K562 (cell line): ENCODE measurements at regions not wholly inside any gene's neighbourhood (a gene's known extent, or its start where the extent isn't known, plus 50 kb on each side); places are given as distances from the start of the nearest gene placed in this dataset.

Source experiments
- ATAC-seq: fragments of 200-7000 bp; cut with Tn5 transposase; 3 replicates; pipeline ENCODE4 v1.9.1; 2020; ENCODE audit warnings: moderate library complexity
- BruUV-seq: library from RNA; stranded (reverse); fragments of 400-500 nt; replicated peaks from 2 replicates; lab custom pipeline; 2021; lab: Mats Ljungman, UMichigan
- CTCF ChIA-PET: fragments of 300-600 bp; formaldehyde crosslinking; extraction: SDS; loops from one replicate; lab custom pipeline; 2021; ENCODE audit warnings: low intra/inter-chr PET ratio; lab: Yijun Ruan, JAX
- POLR2A ChIA-PET: fragments of 300-600, 350-650 bp; sonication (Branson Sonifier 250); formaldehyde crosslinking; extraction: SDS; loops from one replicate; lab custom pipeline; 2021; ENCODE audit warnings: antibody characterized with exemption, inconsistent platforms; lab: Yijun Ruan, JAX
- DNase-seq, 4 experiments: peaks; one replicate each; pipeline versions ENCODE4 v3.0.0 to v3.0.0-alpha.2; 2011 to 2018; ENCODE audit warnings: low spot score in 3 of 4, mixed read lengths in 3 of 4; ENCODE audit errors: extremely low read depth in 1 of 4
- FAIRE-seq: peaks from 2 replicates; lab custom pipeline; 2011; peaks lifted over from hg19 to GRCh38; lab: Jason Lieb, UNC
- H2AFZ ChIP-seq: 2 replicates; pipeline ENCODE4 v1.6.0; 2011; ENCODE audit warnings: low read depth, low read length, control low read depth, inconsistent platforms
- H3K27ac ChIP-seq: fragments of 200-600 bp; 3 replicates; pipeline ENCODE4 v1.8.0; 2011; ENCODE audit warnings: low read depth, mild to moderate bottlenecking, control low read depth, inconsistent platforms, low read length, moderate library complexity, mixed read lengths; ENCODE audit errors: extremely low read depth
- H3K27me3 ChIP-seq, 2 experiments: fragments of 300-600 bp in 1 of 2; 2 replicates in 1 of 2; 3 replicates in 1 of 2; pipeline versions ENCODE4 v1.6.0 to v1.8.0; 2011; ENCODE audit warnings: inconsistent platforms in 2 of 2, low read length in 2 of 2, mild to moderate bottlenecking in 1 of 2, mixed read lengths in 1 of 2, moderate library complexity in 1 of 2; ENCODE audit not compliant: control insufficient read depth in 2 of 2, insufficient read depth in 2 of 2
- H3K36me3 ChIP-seq: fragments of 300-600 bp; 3 replicates; pipeline ENCODE4 v1.8.0; 2011; ENCODE audit warnings: mild to moderate bottlenecking, low read length, inconsistent platforms; ENCODE audit not compliant: control insufficient read depth, insufficient read depth
- H3K4me1 ChIP-seq, 2 experiments: fragments of 200-600 bp in 1 of 2; replicated peaks in 1 of 2; 2 replicates in 1 of 2; 3 replicates in 1 of 2; pipeline versions ENCODE4 v1.5.1 to v1.8.0; 2011; ENCODE audit warnings: inconsistent platforms in 2 of 2, low read length in 2 of 2, mild to moderate bottlenecking in 1 of 2, mixed read lengths in 1 of 2, moderate library complexity in 1 of 2; ENCODE audit not compliant: control insufficient read depth in 2 of 2, insufficient read depth in 2 of 2
- H3K4me2 ChIP-seq: 2 replicates; pipeline ENCODE4 v1.6.1; 2011; ENCODE audit warnings: low read length, control low read depth, inconsistent platforms, mixed read lengths; ENCODE audit not compliant: insufficient read depth
- H3K4me3 ChIP-seq: fragments of 200-600 bp; sonication (generic), shearing (Covaris generic); 2 replicates; pipeline ENCODE4 v1.5.1; 2016; ENCODE audit warnings: control low read depth, inconsistent platforms
- H3K79me2 ChIP-seq: fragments of 200-600 bp; 3 replicates; pipeline ENCODE4 v1.8.0; 2011; ENCODE audit warnings: low read length, inconsistent platforms; ENCODE audit not compliant: control insufficient read depth, insufficient read depth
- H3K9ac ChIP-seq, 2 experiments: 2 replicates each; pipeline versions ENCODE4 v1.6.0 to v1.6.1; 2011; ENCODE audit warnings: low read depth in 2 of 2, low read length in 2 of 2, control low read depth in 1 of 2, inconsistent platforms in 1 of 2, mild to moderate bottlenecking in 1 of 2, mixed read lengths in 1 of 2; ENCODE audit not compliant: insufficient read depth in 1 of 2
- H3K9me1 ChIP-seq: one replicate; pipeline ENCODE4 v1.6.0; 2011; ENCODE audit warnings: inconsistent platforms, mild to moderate bottlenecking, low read length, moderate library complexity; ENCODE audit not compliant: control insufficient read depth, insufficient read depth
- H3K9me3 ChIP-seq: replicated peaks from 2 replicates; pipeline ENCODE4 v1.5.1; 2011; ENCODE audit warnings: low read depth, low read length, inconsistent platforms; ENCODE audit not compliant: control insufficient read depth, insufficient read depth
- H4K20me1 ChIP-seq: replicated peaks from 2 replicates; pipeline ENCODE4 v1.6.1; 2011; ENCODE audit warnings: low read length, inconsistent platforms, mixed read lengths; ENCODE audit not compliant: control insufficient read depth, insufficient read depth
- ATF6 ChIP-seq: sonication (generic); formaldehyde crosslinking; IDR thresholded peaks from 2 replicates; pipeline ENCODE4 v1.4.0; 2020; ENCODE audit warnings: mild to moderate bottlenecking, missing genetic modification reagents
- DPF2 ChIP-seq: fragments of 450-650 bp; IDR thresholded peaks from 2 replicates; pipeline ENCODE4 v1.6.1; 2016
- NR1H2 ChIP-seq: sonication (generic); formaldehyde crosslinking; IDR thresholded peaks from 2 replicates; pipeline ENCODE4 v1.4.0; 2020; ENCODE audit warnings: mild to moderate bottlenecking, missing genetic modification reagents
- REST ChIP-seq, 2 experiments: fragments of 450-650 bp; formaldehyde crosslinking in 1 of 2; IDR thresholded peaks; 2 replicates each; pipeline versions ENCODE4 v1.4.0 to v1.6.1; 2014 to 2020; ENCODE audit warnings: mild to moderate bottlenecking in 2 of 2, borderline replicate concordance in 1 of 2, low read depth in 1 of 2
- RFX1 ChIP-seq: fragments of 450-650 bp; IDR thresholded peaks from 2 replicates; pipeline ENCODE4 v1.6.1; 2016; ENCODE audit warnings: mild to moderate bottlenecking, moderate library complexity
- WGBS: fragments of 100-300 bp; shearing (Covaris generic); methylation state at CpG from one replicate; pipeline ENCODE4 v1.1.6; 2016; ENCODE audit warnings: low coverage, mixed read lengths; ENCODE audit not compliant: insufficient coverage; ENCODE audit errors: missing lambda C conversion rate; 5-methylcytosine and 5-hydroxymethylcytosine counted together
- in situ Hi-C: fragments of 300-500 bp; cut with MboI; formaldehyde crosslinking; loops from 4 replicates; pipeline ENCODE4 v1.15.0; 2018; ENCODE audit warnings: inconsistent platforms, mixed read lengths
- intact Hi-C: fragments of 100-400 bp; cut with micrococcal nuclease; formaldehyde crosslinking; loops from 2 replicates; pipeline ENCODE4 v1.14.2; 2022

GRCh38 chr4:77450006-77450405 lies 155.6 kb upstream of the CXCL13 start:
- no peaks in the 10 kb centered on the region for H3K79me2 ChIP-seq
- no peak overlapping the region for H2AFZ ChIP-seq
- H3K9ac ChIP-seq = no peak overlapping the region
- in situ Hi-C loops = no loop called here
- no peak for ATAC-seq
- no TSS peak for BruUV-seq
- H3K9me3 ChIP-seq = no peaks in the 10 kb centered on the region
- 0% methylated on average over 4 of the region's 4 CpGs for WGBS
- no peaks in the 10 kb centered on the region for H4K20me1 ChIP-seq
- intact Hi-C loops = no loop called here
- no peak overlapping the region for H3K27ac ChIP-seq
- DNase-seq = no peak
- no peak overlapping the region for H3K4me2 ChIP-seq
- FAIRE-seq = no peak
- H3K4me3 ChIP-seq = no peak overlapping the region
- no peaks in the 10 kb centered on the region for H3K27me3 ChIP-seq
- CTCF ChIA-PET = no interaction called here
- H3K36me3 ChIP-seq = no peaks in the 10 kb centered on the region
- POLR2A ChIA-PET = interaction anchor here (0.6 to 1.7 kb wide), 2 partner anchors 9 to 370 kb away, joined by 3 to 4 read pairs; no protein-coding TSS in a partner anchor
- no peaks in the 10 kb centered on the region for H3K4me1 ChIP-seq
- H3K9me1 ChIP-seq = no peaks in the 10 kb centered on the region
- TF ChIP-seq ATF6 (CRISPR knock-in tag) = no peak
- no peak for TF ChIP-seq NR1H2 (CRISPR knock-in tag)
- no peak for TF ChIP-seq RFX1
- TF ChIP-seq DPF2 = no peak
- no peak for TF ChIP-seq REST (IDR thresholded peaks at IDR 0.05; ENCODE audit: borderline replicate concordance)
- no peak for TF ChIP-seq REST (CRISPR knock-in tag; IDR thresholded peaks at IDR 0.05; ENCODE audit: low read depth)
